Activated CD8-positive, alpha-beta T cell treated with anti-CD3 and anti-CD28 coated beads for 36 hours (primary cell): ENCODE measurements at regions not wholly inside any gene's neighbourhood (a gene's known extent, or its start where the extent isn't known, plus 50 kb on each side); places are given as distances from the start of the nearest gene placed in this dataset.

Experiments used
- ATAC-seq: fragments of 200-7000 bp; cut with Tn5 transposase; one replicate; pipeline ENCODE4 v1.10.0; 2021; ENCODE audit warnings: mild to moderate bottlenecking, moderate library complexity
- CTCF ChIA-PET: fragments of 350-600 bp; sonication (Branson Sonifier 250); formaldehyde crosslinking; loops from one replicate; lab custom pipeline; 2021; ENCODE audit warnings: antibody characterized with exemption; lab: Charles Lee
- POLR2A ChIA-PET: fragments of 350-600 bp; sonication (Branson Sonifier 250); formaldehyde crosslinking; loops from one replicate; lab custom pipeline; 2021; ENCODE audit warnings: antibody characterized with exemption; lab: Charles Lee
- DNase-seq: peaks from one replicate; pipeline ENCODE4 v3.0.0-alpha.2; 2020
- H3K27ac Mint-ChIP-seq: one replicate; pipeline ENCODE4 v1.8.0; 2021; ENCODE audit warnings: mild to moderate bottlenecking, mixed read lengths
- H3K27me3 Mint-ChIP-seq: one replicate; pipeline ENCODE4 v1.8.0; 2021; ENCODE audit warnings: mixed read lengths
- H3K36me3 Mint-ChIP-seq: one replicate; pipeline ENCODE4 v1.8.0; 2021; ENCODE audit warnings: low read depth, mixed read lengths
- H3K4me1 Mint-ChIP-seq: one replicate; pipeline ENCODE4 v1.8.0; 2021; ENCODE audit warnings: low read depth, mixed read lengths
- H3K4me3 Mint-ChIP-seq: one replicate; pipeline ENCODE4 v1.8.0; 2021; ENCODE audit warnings: mild to moderate bottlenecking, moderate library complexity, mixed read lengths
- H3K9me3 Mint-ChIP-seq: one replicate; pipeline ENCODE4 v1.8.0; 2021; ENCODE audit warnings: mixed read lengths
- CTCF ChIP-seq: fragments of 200-600 bp; IDR thresholded peaks from one replicate; pipeline ENCODE4 v1.8.0; 2022; ENCODE audit warnings: antibody characterized with exemption, mild to moderate bottlenecking
- intact Hi-C: fragments of 100-400 bp; cut with micrococcal nuclease; formaldehyde crosslinking; loops from one replicate; pipeline ENCODE4 v1.10.0; 2022

DNA sequence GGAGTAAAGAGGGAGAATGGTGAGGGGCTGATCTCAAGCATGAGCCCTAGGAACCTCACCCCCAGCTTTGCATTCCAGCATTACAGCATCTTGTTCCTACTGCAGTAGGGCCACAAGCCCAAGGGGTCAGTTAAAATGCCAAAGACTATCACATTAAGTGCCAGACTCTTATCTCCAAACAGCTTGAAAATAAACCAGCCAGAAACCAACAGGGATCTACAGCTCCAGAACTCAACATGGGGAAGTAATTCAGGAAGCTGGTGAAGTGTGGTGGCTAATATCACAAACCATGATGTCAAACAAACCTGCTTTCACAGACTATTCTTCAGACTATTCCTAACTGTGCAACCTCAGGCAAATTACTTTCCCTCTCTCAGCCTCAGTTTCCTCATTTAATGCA is 278.3 kb downstream of the TNS1 start:
- Mint-ChIP-seq H3K4me3 (no peak overlapping the region), H3K4me1 (no peaks in the 10 kb centered on the region), H3K27ac (no peak overlapping the region), H3K27me3 (no peaks in the 10 kb centered on the region), H3K9me3 (no peaks in the 10 kb centered on the region), H3K36me3 (no peaks in the 10 kb centered on the region)
- intact Hi-C loops, result no loop called here
- POLR2A ChIA-PET, result no interaction called here
- ATAC-seq (no peak), DNase-seq (no peak)
- no peak for TF ChIP-seq CTCF
- CTCF ChIA-PET, result interaction anchor here (1.3 to 3.0 kb wide), 3 partner anchors 12 to 74 kb away, joined by 4 to 21 read pairs (median 9); no protein-coding TSS in a partner anchor

DNA sequence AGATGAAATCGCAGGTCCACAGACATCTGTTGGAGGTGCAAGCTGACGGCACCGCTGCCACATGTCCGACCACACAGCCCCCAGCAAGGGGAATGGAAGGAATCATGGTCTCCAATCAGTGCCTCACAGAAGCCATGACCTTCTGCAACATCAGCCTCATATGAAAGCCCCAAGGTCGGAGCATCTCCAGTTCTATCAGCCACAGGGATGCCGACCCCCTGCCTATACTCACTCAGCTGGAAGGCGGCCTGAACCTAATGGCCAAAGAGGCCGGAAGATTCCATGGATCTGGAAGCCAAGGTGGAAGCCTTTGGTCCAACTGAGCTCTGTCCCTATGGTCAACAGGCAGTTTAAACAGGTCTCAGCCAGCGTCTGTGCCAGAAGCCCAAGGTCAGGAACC is 278.8 kb downstream of the TNS1 start:
- no peak for TF ChIP-seq CTCF
- intact Hi-C loops, result no loop called here
- DNase-seq (no peak), ATAC-seq (no peak)
- no peak overlapping the region for H3K4me3 Mint-ChIP-seq
- no peaks in the 10 kb centered on the region for H3K9me3 Mint-ChIP-seq
- H3K27me3 Mint-ChIP-seq, result no peaks in the 10 kb centered on the region
- no peaks in the 10 kb centered on the region for H3K36me3 Mint-ChIP-seq
- CTCF ChIA-PET, result interaction anchor here (1.1 to 3.0 kb wide), 4 partner anchors 11 to 1025 kb away, joined by 4 to 21 read pairs (median 6); no protein-coding TSS in a partner anchor
- H3K4me1 Mint-ChIP-seq, result no peaks in the 10 kb centered on the region
- POLR2A ChIA-PET, result no interaction called here
- H3K27ac Mint-ChIP-seq, result no peak overlapping the region

DNA sequence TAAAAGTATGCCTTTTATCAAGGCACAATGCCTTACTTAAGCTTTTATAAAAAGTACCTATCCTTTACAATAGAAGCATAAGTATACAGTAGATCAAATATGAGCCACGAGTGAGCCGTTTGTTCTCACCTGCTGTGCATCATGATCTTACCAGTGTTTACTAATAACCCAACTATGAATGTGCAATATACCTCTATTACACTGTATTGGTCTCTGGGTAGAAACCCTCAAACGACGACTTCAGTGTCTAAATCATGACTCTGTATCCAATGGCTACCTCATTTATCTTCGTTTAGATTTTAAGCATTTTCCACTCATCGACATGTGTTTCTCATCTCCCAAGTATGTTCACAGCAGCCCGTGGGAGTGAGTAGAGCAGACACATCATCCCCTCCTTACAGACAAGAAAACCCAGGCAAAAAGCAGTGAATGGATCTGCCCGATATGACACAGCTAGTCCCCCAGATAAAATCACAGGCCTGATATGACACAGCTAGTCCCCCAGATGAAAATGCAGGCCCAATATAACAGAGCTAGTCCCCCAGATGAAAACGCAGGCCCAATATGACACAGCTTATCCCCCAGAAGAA is 279.8 kb downstream of the TNS1 start:
- Mint-ChIP-seq H3K27ac (no peak overlapping the region), H3K27me3 (no peaks in the 10 kb centered on the region), H3K4me1 (no peaks in the 10 kb centered on the region), H3K4me3 (no peak overlapping the region), H3K9me3 (no peaks in the 10 kb centered on the region), H3K36me3 (no peaks in the 10 kb centered on the region)
- intact Hi-C loops, result no loop called here
- POLR2A ChIA-PET, result no interaction called here
- TF ChIP-seq CTCF, result no peak
- no peak for ATAC-seq
- CTCF ChIA-PET, result interaction anchor here (1.1 to 3.0 kb wide), 3 partner anchors 10 to 1024 kb away, joined by 4 to 21 read pairs (median 9); no protein-coding TSS in a partner anchor
- no peak for DNase-seq

GRCh38 chr2:217717646-217718045 is 285.1 kb downstream of the TNS1 start:
- no peaks in the 10 kb centered on the region for H3K27me3 Mint-ChIP-seq
- no peaks in the 10 kb centered on the region for H3K9me3 Mint-ChIP-seq
- no peak overlapping the region for H3K4me3 Mint-ChIP-seq
- no peak overlapping the region for H3K27ac Mint-ChIP-seq
- ChIA-PET POLR2A (no interaction called here), CTCF (no interaction called here)
- peaks cover 4% of the 10 kb centered on the region for H3K4me1 Mint-ChIP-seq
- no peak for DNase-seq
- H3K36me3 Mint-ChIP-seq, result no peaks in the 10 kb centered on the region
- intact Hi-C loops, result no loop called here
- no peak for ATAC-seq
- no peak for TF ChIP-seq CTCF

- intact Hi-C loops, result no loop called here
- Mint-ChIP-seq H3K9me3 (no peaks in the 10 kb centered on the region), H3K4me1 (peaks cover 4% of the 10 kb centered on the region), H3K27ac (no peak overlapping the region), H3K36me3 (no peaks in the 10 kb centered on the region), H3K27me3 (no peaks in the 10 kb centered on the region), H3K4me3 (no peak overlapping the region)
- ATAC-seq (no peak), DNase-seq (no peak)
- TF ChIP-seq CTCF, result no peak
- ChIA-PET CTCF (interaction anchor here (0.8 to 1.6 kb wide), 3 partner anchors 19 to 65 kb away, joined by 3 to 4 read pairs (median 3); no protein-coding TSS in a partner anchor), POLR2A (no interaction called here)
Observed at GRCh38 chr2:217715484-217715883, 287.3 kb downstream of the TNS1 start.
